CD4-positive, alpha-beta T cell treated with Interleukin-17A for 1 hour (primary cell): ENCODE measurements at regions not wholly inside any gene's neighbourhood (a gene's known extent, or its start where the extent isn't known, plus 50 kb on each side); places are given as distances from the start of the nearest gene placed in this dataset.
"Not testable (repeated sequence)": the region's sequence is repeated elsewhere in the genome, so short reads cannot be mapped to it uniquely, and the experiment has no call there.

Experiments used
- DNase-seq: peaks from one replicate; pipeline ENCODE4 v3.0.0-alpha.2; 2020

- no peak for DNase-seq
Measured at GRCh38 chr7:81030472-81030871, 111.6 kb upstream of the SEMA3C start.

- DNase-seq: no peak
Measured at GRCh38 chr7:81029511-81029910, 110.7 kb upstream of the SEMA3C start.

DNA sequence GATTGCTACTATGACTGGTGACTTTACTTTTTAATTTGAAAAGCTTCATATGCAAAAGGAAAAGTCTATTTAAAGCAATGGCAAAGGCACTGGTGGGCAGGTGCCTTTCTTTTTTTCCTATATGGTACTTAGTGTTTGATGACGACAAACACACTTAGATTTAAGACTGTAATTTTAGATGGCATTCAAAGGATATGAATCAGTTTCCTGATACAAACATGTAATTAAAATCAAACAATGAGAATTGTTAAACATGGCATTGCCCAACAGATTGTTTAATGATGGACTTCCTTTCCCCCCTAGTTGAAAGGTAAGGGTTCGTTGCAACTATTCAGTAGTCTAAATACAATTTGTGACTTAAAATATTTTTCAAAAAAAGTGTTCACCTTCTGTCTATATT, 106.5 kb upstream of the SEMA3C start:
- DNase-seq: no peak

DNA sequence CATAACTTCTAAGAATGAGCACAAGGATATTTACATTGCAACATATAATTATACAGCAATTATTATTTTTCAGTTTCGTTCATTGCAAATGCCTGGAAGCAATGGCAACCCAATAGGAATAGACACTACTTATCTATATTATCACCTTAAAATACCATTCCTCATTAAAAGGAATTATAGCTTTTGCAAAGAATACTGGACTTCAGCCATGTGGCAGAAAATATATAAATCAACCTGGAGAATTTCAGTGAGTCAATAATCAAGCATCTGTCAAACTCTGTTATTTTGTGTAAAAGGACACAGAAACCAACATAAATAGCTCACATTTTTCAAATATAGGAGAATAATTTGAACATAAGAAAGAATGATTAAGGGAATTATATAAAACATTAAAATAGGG, 96.1 kb upstream of the SEMA3C start:
- DNase-seq: no peak

DNA sequence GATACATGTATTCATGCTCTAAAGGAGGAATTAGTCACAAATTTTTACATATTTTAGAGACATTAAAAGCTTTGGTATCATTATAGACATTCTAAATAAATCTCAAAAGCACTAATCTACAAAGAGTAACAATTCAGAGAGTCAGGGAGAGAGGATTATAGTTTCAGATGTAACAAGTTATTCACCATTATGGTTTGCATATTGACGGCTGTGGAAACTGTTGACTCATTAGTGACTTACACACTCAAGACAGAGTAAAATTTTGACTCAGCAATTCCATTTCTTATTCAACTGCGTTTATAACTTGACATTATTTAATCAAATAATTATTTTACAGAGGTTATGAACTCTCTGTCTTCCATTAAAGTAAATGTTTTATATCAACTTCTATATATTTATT, 95.4 kb upstream of the SEMA3C start:
- DNase-seq: no peak

- no peak for DNase-seq
Measured at GRCh38 chr7:81013083-81013817, 94.4 kb upstream of the SEMA3C start.

- DNase-seq: no peak
Measured at GRCh38 chr7:81008901-81009300, 90.0 kb upstream of the SEMA3C start.

DNA sequence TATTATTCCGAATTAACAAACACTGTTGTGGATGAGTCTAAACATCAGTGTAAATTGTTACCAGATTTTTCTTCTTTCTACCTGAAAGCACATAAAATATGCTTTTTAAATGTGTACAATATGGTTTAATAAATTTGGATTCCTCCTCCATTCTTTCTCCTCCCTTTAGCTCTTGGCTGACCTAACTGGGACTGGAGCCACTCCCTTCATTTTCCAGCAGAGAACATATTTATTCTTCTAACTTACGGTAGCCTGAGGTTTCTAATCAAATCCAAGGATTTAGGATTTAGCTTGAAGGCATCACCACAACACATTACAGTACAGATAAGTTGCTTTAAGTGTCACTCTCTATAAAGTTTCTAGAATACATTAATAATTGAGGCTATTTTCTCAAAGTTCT, 88.2 kb upstream of the SEMA3C start:
- no peak for DNase-seq

DNA sequence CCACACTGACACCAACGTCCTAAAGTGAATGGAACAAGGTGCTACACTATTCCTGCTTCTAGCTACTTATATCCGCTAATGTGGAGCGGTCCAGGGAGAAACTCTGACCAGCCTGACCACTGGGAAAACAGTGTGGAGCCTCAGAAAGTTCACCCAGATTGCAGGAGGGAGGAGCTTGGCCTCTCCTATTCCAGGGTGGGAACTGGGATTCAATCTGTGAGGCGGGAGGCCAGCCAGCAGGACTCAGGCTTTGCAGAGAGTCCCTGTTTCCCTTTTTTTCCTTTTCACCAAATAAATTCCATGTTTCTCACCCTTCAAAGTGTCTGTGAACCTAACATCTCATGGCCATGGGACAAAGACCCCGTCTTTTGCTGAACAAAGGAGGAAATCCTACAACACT, 86.4 kb upstream of the SEMA3C start:
- no peak for DNase-seq

GRCh38 chr7:81004098-81004497, 85.2 kb upstream of the SEMA3C start:
- DNase-seq: no peak

- no peak for DNase-seq
Measured at GRCh38 chr7:81003326-81003725, 84.5 kb upstream of the SEMA3C start.

DNA sequence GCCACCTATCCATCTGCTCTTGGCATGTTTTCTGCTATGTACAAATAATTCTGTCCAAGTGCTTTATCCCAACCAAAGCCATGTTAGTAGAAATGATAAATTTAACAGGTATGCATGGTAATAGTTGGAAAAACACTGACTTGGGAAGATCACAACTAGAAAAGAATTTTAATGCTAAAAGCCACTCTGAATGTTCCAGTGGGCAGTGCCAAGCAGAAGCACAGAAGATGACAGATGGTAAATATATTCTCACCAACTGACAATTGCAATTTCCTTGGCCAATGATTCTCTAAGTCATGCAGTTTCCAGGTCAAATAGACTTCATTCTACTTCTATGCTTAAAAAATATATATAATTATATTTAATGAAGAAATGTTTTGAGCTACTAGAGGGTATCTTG, 83.6 kb upstream of the SEMA3C start:
- DNase-seq: no peak

DNA sequence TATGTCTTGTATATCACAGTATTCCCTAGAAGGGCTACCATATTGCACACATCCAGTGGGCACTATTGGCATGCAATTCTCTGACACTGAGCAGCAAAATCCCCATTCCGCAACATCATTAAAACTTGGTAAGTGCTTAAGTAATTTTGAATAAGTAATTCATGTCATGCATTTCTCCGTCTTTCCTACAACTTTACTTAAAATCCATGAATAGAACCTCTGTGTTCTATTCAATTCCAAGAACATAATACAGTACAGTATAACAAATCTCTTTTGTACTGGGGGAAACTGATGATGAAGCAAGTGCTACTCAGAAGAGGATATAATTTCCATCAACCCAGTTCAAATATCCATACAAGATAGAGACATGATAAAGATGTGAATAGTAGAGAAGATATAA, 80.9 kb upstream of the SEMA3C start:
- DNase-seq: no peak

GRCh38 chr7:80999100-80999499, 80.2 kb upstream of the SEMA3C start:
- no peak for DNase-seq

GRCh38 chr7:80997841-80998240, 79.0 kb upstream of the SEMA3C start:
- no peak for DNase-seq

DNA sequence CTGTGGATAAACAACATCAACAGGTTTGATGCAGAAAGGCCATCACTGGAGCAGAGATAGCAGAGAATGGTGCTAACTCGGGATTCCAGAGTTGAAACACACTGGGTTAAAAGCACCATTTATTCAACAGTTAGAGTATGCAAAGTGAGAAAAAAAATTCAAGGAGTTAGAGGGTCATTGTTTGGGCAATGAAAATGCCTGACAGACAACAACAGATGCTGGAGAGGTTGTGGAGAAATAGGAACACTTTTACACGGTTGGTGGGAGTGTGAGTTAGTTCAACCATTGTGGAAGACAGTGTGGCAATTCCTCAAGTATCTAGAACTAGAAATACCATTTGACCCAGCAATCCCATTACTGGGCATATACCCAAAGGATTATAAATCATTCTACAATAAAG, 77.4 kb upstream of the SEMA3C start:
- not testable (repeated sequence) for DNase-seq

DNA sequence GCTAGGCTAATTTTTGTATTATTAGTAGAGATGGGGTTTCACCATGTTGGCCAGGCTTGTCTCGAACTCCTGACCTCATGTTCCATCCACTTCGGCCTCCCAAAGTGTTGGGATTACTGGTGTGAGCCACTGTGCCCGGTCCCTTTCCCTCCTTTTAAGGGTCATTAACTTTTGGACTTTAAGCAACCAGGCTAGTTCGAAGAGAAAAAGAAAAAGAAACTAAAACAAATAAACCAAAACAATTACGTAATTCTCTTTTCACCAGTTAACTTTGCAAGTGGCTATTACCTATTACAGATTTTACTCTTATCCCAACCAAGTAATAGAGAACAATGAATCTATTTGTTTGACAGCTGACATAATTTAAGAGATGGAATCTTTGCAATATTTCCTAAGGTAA, 72.8 kb upstream of the SEMA3C start:
- DNase-seq: no peak

- no peak for DNase-seq
Measured at GRCh38 chr7:80984619-80985018, 65.8 kb upstream of the SEMA3C start.

DNA sequence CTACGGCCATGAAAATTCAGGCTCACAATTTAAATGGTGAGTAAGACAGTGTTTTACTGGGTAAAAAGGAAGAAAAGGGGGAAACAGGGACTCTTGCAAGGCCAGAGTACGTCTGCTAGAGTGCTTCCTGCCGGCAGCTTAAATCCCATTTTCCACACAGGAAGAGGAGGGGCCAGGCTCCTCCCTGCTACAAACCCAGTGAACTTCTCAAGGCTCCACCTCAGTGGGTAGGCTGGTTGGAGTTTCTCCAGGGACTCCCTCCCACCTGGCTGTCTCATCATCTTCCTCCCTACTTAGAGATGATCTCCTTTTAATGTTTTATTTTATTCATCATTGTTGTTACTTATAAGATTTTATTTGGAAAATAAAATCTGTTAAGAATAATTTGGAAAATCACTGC, 62.6 kb upstream of the SEMA3C start:
- DNase-seq: no peak

- DNase-seq: no peak
Measured at GRCh38 chr7:80977751-80978150, 58.9 kb upstream of the SEMA3C start.

DNA sequence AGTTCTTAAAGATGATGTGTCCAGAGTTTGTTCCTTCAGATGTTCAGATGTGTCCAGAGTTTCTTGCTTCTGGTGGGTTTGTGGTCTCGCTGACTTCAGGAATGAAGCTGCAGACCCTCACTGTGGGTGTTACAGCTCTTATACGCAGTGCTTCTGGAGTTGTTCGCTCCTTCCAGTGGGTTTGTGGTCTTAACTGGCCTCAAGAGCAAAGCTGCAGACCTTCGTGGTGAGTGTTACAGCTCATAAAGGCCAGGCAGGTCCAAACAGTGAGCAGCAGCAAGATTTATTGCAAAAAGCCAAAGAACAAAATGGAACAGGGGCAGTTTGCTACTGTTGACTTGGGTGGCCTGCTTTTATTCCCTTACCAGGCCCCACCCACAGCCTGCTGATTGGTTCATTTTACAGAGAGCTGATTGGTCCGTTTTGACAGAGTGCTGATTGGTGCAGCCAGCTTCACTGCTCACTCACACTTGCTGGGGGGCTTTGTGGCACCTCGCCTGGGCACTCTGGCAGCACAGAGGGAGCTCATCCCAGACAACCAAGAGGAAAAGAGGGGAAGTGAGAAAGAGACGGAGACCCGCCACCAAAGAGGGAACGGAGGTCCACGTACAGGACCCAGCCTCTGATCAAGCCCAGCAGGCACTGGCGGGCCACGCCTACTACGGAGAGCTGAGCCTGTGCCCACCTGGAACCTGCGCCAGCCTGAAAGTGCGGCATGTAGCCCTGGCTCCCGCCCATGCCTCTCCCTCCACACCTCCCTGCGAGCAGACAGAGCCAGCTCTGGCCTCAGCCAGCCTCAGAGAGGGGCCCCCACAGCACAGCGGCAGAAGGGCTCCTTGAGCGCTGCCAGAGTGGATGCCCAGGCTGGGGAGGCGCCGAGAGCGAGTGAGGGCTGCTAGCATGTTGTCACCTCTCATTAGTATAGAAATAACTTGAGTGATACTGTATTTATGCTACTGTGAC, 55.8 kb upstream of the SEMA3C start:
- no peak for DNase-seq

- DNase-seq: no peak
Measured at GRCh38 chr7:80971225-80971624, 52.4 kb upstream of the SEMA3C start.
